ENCODE measurements at regions not wholly inside any gene's neighbourhood (a gene's known extent, or its start where the extent isn't known, plus 50 kb on each side); places are given as distances from the start of the nearest gene placed in this dataset.

- CTCF ChIA-PET, result no interaction called here
- POLR2A ChIA-PET, result no interaction called here
- DNase-seq, result no peak
- peaks cover 15% of the 10 kb centered on the region for H3K9me3 Mint-ChIP-seq (ENCODE audit: unreplicated experiment)
- H3K27ac Mint-ChIP-seq (ENCODE audit: unreplicated experiment), result no peak overlapping the region
- no peaks in the 10 kb centered on the region for H3K4me1 ChIP-seq
- H3K36me3 Mint-ChIP-seq (ENCODE audit: insufficient read depth, unreplicated experiment), result no peaks in the 10 kb centered on the region
- H3K36me3 ChIP-seq (ENCODE audit: control insufficient read depth, insufficient read depth, low read length), result no peaks in the 10 kb centered on the region
- no peaks in the 10 kb centered on the region for H3K27me3 ChIP-seq (replicated peaks; ENCODE audit: control insufficient read depth, insufficient read depth, low read length)
- no peak overlapping the region for H3K4me3 Mint-ChIP-seq (ENCODE audit: unreplicated experiment)
- no peaks in the 10 kb centered on the region for H3K9me3 ChIP-seq
- no peak for TF ChIP-seq CTCF (IDR thresholded peaks at IDR 0.05; ENCODE audit: insufficient read depth in 1 of 2, low read depth in 1 of 2, low read length in 1 of 2, severe bottlenecking in 1 of 2, unreplicated experiment in 1 of 2)
- H3K4me1 Mint-ChIP-seq (ENCODE audit: low read depth, unreplicated experiment), result no peaks in the 10 kb centered on the region
- no peak overlapping the region for H3K4me3 ChIP-seq (ENCODE audit: low read depth, low read length)
- no TSS peak for BruUV-seq (replicated peaks)
- intact Hi-C loops (cut with micrococcal nuclease; ENCODE audit: unreplicated experiment), result no loop called here
- no peaks in the 10 kb centered on the region for H3K27me3 Mint-ChIP-seq (ENCODE audit: insufficient read depth, unreplicated experiment)
Measured at GRCh38 chr10:80729896-80730295, 192.2 kb downstream of the SH2D4B start.

- H3K27ac Mint-ChIP-seq (ENCODE audit: unreplicated experiment), result no peak overlapping the region
- intact Hi-C loops (cut with micrococcal nuclease; ENCODE audit: unreplicated experiment), result no loop called here
- no peak for DNase-seq
- H3K4me1 Mint-ChIP-seq (ENCODE audit: low read depth, unreplicated experiment), result no peaks in the 10 kb centered on the region
- CTCF ChIA-PET, result no interaction called here
- Histone ChIP-seq H3K36me3 (ENCODE audit: control insufficient read depth, insufficient read depth, low read length) (no peaks in the 10 kb centered on the region), H3K9me3 (no peaks in the 10 kb centered on the region), H3K27me3 (replicated peaks; ENCODE audit: control insufficient read depth, insufficient read depth, low read length) (no peaks in the 10 kb centered on the region), H3K4me1 (no peaks in the 10 kb centered on the region), H3K4me3 (ENCODE audit: low read depth, low read length) (no peak overlapping the region)
- no peak overlapping the region for H3K4me3 Mint-ChIP-seq (ENCODE audit: unreplicated experiment)
- no peaks in the 10 kb centered on the region for H3K27me3 Mint-ChIP-seq (ENCODE audit: insufficient read depth, unreplicated experiment)
- BruUV-seq (replicated peaks), result no TSS peak
- no peaks in the 10 kb centered on the region for H3K36me3 Mint-ChIP-seq (ENCODE audit: insufficient read depth, unreplicated experiment)
- no peak for TF ChIP-seq CTCF (IDR thresholded peaks at IDR 0.05; ENCODE audit: insufficient read depth in 1 of 2, low read depth in 1 of 2, low read length in 1 of 2, severe bottlenecking in 1 of 2, unreplicated experiment in 1 of 2)
- peaks cover 15% of the 10 kb centered on the region for H3K9me3 Mint-ChIP-seq (ENCODE audit: unreplicated experiment)
- POLR2A ChIA-PET, result no interaction called here
Measured at GRCh38 chr10:80730522-80730921, 192.8 kb downstream of the SH2D4B start.

GRCh38 chr10:80734589-80734988 is 196.9 kb downstream of the SH2D4B start:
- intact Hi-C loops (cut with micrococcal nuclease; ENCODE audit: unreplicated experiment), result no loop called here
- Mint-ChIP-seq H3K27me3 (ENCODE audit: insufficient read depth, unreplicated experiment) (no peaks in the 10 kb centered on the region), H3K4me1 (ENCODE audit: low read depth, unreplicated experiment) (peaks cover 7% of the 10 kb centered on the region), H3K36me3 (ENCODE audit: insufficient read depth, unreplicated experiment) (no peaks in the 10 kb centered on the region), H3K27ac (ENCODE audit: unreplicated experiment) (no peak overlapping the region), H3K9me3 (ENCODE audit: unreplicated experiment) (peaks cover 18% of the 10 kb centered on the region), H3K4me3 (ENCODE audit: unreplicated experiment) (no peak overlapping the region)
- Histone ChIP-seq H3K27me3 (replicated peaks; ENCODE audit: control insufficient read depth, insufficient read depth, low read length) (no peaks in the 10 kb centered on the region), H3K36me3 (ENCODE audit: control insufficient read depth, insufficient read depth, low read length) (no peaks in the 10 kb centered on the region), H3K4me3 (ENCODE audit: low read depth, low read length) (no peak overlapping the region), H3K4me1 (no peaks in the 10 kb centered on the region), H3K9me3 (no peaks in the 10 kb centered on the region)
- ChIA-PET CTCF (interaction anchor here (0.6 kb wide), 1 partner anchor 110 kb away, joined by 8 read pairs; no protein-coding TSS in a partner anchor), POLR2A (no interaction called here)
- BruUV-seq (replicated peaks), result no TSS peak
- DNase-seq, result no peak
- TF ChIP-seq CTCF (IDR thresholded peaks at IDR 0.05; ENCODE audit: insufficient read depth in 1 of 2, low read depth in 1 of 2, low read length in 1 of 2, severe bottlenecking in 1 of 2, unreplicated experiment in 1 of 2), result no peak
